ENCODE measurements at regions not wholly inside any gene's neighbourhood (a gene's known extent, or its start where the extent isn't known, plus 50 kb on each side); places are given as distances from the start of the nearest gene placed in this dataset.
"Not testable (repeated sequence)": the region's sequence is repeated elsewhere in the genome, so short reads cannot be mapped to it uniquely, and the experiment has no call there.

DNA sequence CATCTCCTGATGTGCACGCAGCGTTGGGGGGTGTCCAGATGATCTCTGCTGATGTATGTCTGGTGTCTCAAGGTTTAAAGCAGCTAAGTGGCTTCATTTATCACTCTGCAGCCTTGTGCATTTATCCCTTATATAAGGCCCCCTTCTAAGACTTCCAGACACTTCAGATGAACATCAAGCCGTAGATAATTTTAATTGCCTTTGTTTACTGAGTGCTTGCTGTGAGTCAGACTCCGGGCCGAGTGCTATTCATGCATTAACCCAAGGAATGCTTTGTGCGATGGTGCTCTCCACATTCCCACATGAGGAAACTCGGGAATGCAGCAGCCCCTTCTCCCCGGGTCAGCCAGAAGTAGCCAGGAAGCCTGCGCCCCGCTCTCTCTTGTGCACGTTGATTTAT is 328.6 kb upstream of the COBL start:
- no peak for DNase-seq

DNA sequence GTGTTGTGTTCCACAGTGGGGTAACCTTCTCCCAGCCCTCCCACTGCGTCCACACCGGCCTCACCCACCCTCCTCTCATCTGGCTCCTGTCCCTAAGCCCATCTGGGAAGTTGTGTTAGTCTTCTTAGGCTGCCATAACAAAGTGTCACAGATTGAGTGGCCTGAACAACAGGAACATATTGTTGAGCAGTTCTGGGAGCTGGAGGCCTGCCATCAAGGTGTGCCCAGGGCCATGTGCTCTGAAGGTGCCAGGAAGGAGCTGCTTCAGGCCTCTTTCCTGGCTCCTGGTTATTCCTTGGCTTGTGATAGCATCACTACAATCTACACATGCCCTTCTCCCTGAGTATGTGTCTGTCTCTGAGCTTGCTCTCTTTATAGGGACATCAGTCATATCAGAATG is 327.6 kb upstream of the COBL start:
- DNase-seq = no peak

DNA sequence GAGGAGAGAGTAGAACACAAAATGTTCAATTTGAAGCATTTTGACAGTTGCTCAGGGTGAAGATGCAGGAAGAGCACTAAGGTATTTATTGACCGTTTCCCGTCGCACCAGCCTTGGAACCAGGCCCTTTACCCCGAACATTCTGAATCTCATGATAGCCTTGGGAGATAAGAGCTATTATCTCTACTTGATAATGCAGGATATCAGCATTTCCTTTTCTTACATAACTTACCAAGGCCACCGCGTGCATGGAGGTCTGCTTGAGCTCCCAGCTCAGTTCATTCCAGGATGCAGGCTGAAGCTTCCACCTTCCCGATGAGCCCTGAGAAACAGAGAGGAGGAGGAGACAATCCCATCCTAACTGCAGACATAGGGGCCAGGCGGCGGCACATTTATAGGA is 324.2 kb upstream of the COBL start:
- no peak for DNase-seq

DNA sequence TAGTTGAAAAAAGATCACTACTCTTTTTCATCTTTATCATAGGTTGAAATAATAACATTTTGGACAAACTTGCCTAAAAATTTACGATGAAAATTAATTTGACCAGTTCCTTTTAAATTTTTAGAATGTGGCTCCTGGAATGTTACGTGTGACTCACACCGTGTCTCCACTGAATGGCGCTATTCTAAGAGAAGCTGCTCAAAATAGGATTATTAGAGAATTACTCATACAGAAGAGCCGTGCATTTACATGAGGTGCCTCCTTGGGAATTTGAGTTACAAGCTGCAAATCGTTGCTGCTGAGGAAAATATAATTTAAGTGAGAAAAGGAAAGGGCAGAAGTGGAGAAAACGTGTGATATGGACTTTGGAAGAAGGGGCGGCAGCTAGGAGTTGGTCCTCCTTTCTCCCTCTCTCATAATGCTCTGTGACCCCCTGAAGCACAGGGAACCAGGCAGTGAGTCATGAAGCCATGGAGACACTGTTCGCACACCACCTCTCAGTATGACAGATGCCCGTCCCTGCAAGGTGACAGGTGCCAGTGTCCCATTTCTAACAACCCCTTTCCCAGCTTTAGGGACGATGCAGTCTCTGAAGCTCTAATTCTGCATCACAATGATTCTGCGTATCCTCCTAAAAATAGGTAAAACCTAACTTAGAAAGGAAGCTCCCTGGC is 323.2 kb upstream of the COBL start:
- no peak for DNase-seq

DNA sequence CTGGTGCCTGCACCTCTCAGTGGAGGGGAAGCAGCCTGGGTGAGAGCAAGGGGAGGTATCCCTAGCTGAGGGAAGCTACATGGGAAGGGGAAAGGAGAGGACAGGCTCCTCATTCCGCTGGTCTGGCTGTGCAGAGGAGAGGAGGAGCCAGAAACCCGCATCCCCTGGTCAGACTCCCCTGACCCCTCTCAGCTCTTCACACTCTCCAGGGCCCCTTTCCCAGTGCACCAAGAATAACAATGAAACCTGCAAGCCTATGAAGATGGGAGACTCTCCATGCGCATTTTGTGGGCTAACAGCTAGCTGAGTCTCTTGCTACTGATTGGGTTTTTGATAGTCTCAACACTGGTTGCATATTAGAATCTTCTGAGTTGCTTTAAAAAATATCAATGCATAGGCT is 319.9 kb upstream of the COBL start:
- no peak for DNase-seq

DNA sequence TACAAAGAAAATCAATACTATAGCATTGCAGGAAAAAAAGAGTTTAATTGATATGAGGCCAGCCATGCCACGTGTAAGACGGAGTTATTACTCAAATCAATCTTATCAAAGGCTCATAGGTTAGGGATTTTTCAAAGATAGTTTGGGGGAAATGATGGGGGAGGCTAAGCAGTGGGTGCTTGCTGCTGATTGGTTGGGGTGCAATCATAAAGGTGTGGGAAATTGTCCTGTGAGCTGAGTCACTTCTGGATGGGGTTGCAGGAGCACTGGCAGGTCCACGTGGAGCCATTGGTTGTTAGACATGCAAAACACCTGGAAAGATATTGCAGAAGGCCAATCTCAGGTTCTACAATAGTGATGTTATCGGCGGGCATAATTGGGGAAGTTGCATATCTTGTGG is 319.2 kb upstream of the COBL start:
- DNase-seq = no peak

DNA sequence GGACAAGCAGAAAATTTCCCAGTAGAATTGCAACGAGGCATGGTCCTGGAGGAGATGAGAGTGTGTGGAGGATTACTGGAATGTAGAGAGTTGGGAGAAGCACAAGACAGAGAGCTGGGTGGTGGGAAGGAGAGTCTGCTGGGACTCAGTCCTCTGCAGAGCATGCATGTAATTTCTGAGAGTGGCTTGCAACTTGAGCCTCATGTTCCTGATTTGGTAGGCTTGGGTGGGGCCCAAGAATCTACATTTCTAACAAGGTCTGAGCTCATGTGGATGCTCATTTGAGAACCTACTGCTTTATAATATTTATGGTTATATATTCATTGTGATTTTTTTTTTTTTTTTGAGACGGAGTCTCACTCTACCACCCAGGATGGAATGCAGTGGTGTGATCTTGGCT is 317.9 kb upstream of the COBL start:
- no peak for DNase-seq

DNA sequence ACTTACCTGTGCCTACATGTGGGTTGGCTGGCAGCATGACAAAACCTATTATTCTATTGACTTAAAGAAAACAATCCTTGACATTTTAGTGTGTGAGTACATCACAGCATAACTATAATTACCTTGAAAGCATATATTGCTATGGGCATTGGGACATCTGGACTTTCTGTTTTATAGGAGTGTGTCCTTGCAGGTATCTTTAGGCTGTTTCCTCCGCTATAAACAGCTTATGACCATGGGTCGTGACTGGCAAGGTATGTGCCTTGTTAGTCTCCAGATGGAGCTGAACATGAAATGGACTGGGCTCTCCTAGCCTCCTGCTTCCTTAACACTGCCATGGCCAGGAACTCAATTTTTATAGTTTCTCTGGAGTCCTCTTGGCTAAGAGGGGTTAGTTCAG is 317.4 kb upstream of the COBL start:
- DNase-seq = no peak

DNA sequence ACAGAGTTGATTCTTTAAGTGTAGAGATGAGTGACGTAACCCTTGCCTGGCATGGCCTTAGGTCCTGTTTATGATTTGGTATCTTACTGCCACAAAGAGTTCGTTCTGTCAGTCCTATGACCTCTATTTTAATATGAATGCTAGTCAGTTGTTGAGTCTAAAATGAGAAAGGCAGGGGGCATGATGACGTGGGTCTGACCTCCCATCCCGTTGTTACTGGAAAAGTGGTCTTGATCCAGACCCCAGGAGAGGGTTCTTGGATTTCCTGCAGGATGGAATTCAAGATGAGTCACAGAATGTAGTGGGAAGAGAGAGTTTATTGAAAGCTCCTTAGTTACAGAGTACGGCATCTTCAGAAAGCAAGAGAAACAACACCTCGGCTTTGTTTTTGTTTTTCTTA is 317.0 kb upstream of the COBL start:
- no peak for DNase-seq

DNA sequence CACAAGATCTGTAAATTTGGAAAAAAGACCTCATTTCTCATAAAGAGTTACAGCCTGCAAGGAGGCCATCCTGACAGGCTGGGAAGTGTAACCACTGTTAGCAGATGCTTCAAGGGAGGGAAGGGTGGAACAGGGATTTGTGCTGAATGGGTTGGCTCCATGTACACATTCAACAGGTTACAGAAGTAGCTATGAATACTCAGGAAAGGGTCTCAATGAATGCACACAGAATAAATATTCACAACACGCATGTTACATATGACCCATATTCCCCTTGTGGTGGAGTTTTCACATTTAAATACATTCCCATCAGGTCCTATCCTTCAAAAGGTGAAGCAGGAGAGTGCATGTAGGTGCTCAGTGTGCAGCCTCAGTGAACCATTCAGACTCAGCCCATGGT is 316.4 kb upstream of the COBL start:
- DNase-seq = no peak

DNA sequence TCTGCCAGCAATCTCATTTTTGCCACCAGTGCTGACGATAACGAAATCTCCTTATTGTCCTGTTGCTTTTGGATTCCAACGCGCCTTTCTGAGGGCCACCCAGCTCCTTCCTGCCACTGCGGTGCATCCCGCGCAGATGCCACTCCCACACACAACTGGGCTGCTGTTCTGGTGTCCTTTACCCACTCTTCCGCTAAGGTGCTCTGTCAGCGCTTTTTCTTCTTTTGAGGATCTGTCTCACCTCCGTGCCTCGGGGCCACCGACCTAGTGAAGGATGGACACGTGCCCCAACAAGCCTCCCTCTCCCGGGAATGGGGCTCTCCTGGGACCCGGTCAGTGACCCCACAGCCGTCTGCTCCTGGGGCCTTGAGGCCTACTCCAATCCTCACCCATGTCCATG is 314.3 kb upstream of the COBL start:
- no peak for DNase-seq

DNA sequence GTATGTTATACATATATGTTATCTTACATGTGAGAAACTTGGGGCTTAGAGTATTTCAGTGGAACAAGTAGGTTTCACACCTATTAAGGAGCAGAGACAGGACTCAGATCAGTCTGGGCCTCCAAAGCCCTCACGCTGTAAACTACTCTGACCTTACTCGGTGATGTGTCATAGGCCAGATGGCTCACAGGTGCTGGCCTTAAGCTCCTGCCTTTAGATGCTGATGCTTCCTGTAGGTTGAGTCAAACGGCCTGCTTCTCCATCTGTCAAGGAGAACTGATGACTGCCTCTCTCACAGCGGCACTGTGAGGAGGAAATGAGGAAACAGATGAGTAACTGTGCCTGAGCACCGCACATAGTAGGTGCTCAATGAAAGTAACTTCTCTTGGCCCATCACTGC is 312.6 kb upstream of the COBL start:
- no peak for DNase-seq

DNA sequence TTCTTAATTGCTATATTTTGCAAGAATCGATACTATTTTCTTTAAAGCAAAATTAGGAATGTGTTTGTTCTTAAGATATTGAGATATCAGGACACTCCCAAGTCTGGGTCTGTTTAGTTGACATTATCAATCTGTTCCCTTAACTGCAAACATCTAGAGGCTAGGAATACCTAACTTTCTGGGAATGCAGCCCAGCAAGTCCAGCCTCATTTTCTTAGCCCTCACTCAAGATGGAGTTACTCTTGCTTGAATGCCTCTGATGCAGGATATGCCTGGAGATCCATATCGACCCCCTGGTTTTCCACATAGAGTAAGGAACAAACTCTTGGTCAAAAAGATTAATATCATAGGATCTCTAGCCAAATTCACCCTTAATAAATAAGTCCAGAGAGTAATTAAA is 305.3 kb upstream of the COBL start:
- no peak for DNase-seq

DNA sequence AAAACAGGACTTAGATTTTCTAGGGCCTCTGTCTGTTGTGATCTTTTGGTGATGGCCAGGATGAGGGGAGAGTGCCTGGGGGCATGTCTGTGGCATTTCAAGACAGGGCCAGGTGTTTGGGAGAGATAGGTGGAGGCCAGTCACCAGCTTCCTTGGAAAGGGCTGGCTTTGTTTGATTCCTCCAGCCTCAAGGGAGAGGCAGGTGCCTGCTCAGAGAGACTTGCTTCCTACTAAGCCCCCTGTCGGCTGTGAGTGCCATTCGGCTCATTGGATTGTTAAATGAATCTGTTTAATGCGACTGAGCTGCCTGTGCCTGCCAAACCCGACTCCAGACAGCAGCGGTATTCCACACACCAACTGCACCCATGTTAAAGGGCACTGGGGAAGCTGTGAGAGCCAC is 304.1 kb upstream of the COBL start:
- DNase-seq = no peak

DNA sequence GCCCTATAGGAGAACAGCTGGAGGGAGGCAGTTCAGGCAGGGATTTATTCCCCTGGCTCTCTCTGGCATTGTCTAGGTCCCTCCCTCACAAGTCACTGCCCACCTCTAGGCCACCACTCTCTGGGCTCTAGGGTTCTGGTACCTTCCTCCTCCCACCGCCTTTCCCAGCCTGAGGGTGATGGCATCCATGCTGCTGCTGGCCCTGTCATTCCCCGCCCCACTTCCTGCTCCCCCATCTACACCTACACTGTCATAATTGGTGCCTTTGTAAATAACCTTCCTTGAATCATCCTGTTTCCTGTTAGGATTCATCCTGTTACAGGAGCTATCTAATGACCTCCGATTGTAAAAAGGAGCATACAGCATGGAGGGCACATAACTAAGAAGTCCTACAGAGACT is 303.3 kb upstream of the COBL start:
- no peak for DNase-seq

DNA sequence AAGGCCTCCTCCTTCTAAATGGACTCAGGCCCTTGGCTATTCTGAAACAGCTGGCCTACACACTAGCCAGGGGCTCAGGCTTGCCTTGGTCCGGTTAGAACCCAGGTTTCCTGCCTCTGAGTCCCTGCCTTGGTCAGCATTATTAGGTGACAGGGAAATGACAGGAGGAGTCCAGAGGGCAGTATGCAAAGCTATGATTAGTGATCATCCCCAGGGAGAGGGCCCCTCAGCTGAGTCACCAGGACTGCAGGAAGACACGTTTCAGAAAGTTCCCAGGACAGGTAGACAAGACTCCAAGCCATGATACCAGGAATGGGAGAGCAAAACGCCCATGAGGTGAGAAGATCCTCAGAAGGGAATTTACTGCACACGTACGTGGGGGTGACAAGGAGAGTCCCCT is 301.1 kb upstream of the COBL start:
- DNase-seq = no peak

DNA sequence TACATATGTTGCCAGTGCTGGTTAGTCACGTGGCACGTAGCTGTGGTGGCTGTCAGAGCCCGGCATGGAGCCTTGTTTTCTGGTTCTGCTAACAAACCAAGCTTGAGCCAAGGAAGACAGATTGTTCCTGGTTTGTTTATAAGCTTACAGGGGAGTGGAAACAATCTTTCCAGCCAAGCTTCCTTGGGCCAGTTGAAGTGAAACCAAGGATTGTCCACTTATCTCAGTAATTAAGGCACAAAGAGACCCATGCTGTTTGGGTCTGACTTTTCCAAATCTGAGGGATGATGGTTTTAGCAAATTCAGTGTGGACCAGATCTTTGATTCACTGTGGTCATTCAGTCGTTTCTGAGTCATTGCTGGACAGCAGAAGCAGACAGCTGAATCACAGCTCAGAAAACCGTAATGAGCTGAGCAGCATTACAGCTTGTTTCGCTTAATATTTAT is 297.3 kb upstream of the COBL start:
- DNase-seq = no peak

DNA sequence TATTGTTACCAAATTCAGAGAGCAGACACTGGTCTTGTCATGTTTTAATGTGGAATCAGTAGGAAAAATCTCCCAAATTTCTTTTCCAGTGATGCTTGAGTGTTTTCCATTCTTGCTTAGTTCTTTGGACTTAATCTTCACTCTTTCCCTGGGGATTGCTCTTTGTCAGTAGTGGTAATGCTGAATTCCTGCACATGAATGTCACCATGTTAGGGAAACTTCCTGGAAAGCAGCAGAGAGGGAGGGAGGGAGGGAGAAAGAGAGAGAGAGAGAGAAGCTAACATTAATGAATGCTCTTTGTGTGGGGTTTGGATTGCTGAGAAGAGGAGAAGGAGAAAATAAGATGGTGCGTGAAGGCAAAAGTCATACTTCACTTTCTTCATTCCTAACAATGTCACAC is 295.3 kb upstream of the COBL start:
- DNase-seq = no peak

DNA sequence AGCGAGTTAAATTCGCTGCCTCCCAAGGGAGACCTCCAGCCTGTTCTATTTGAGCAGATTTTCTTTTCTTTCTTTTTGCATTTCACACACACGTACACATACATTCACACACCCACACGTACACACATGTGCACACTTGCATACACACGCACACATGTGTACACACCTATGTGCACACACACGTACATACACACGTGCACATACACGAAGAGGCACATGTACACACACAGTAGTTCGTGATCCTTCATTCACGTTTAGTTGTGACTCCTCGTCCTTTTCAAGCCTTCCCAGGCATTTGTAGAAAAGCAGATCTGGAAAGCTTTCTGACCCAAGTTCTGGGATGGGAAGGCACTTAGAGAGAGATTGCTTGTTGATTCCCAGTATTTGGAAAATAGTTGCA is 290.8 kb upstream of the COBL start:
- DNase-seq = no peak

DNA sequence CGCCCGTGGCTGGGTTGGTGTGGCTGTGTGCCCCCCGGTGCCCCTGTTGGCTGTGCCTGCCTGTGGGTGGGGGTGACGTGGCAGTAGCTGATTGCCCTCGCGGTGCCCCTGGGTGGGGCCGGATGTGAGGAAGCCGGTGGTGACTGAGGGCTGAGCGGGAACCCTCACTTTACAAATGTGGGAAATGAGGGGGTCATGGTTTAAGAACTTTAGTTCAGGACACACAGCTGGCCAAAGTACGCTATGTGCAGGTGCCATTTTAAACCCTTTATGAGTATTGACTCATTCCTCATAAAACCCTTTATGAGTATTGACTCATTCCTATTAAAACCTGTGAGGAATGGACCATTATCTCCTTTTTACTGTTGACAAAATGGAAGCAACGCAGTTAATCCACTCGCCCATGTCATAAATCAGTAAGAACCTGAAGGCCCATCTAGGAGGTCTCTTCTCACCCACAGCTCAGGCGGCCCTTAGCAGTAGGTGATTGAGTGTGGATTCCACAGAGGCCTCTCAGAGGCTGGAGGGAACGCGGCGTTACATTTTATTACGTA is 290.1 kb upstream of the COBL start:
- DNase-seq = no peak

DNA sequence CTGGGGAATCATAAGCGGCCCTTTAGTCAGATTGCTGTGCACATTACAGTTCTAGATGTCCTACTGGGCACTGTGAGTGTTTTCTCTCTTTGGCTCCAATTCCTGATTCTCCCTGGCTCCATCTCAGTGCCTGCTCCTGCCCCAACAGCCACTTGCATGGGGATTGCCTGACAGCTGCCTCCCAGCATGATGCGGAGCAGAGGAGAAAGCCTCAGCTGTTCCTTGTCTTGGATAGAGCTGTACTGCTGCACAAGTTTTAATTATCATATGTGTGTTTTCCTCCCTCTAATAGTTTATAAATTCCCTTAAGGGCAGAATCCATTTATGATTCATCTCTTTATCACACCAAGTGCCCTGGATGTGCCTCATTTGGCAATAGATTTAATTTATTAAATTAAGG is 285.8 kb upstream of the COBL start:
- DNase-seq = no peak

DNA sequence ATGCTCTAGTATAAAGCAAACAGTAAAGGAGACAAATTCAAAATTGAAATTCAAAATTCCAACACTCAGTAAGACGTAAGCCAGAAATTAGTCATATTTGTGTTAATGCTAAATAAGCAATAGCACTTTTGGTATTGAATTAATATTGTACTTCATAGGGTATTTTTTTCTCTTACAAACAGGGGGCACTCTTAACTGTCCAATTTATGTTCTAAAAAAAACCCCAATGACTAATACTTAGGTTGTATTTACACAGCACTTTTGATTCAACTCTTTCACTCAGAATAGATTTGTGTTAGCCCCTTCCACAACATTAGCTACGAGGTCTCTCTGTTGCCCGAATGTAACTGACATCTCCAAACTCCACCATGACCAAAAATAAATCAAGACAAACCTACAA is 284.9 kb upstream of the COBL start:
- no peak for DNase-seq

DNA sequence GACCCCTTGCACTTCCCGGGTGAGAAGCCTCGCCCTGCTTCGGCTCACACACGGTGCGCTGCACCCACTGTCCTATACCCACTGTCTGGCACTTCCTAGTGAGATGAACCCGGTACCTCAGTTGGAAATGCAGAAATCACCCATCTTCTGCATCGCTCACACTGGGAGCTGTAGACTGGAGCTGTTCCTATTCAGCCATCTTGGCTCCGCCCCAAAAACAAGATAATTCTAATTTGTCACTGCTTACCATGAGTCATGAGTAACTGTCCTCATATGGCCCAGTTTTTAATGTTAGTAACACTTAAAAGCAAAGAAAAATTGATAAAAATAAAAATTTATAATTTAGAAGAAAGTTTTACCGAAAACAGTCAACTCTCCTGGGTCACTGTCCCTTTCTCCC is 283.3 kb upstream of the COBL start:
- not testable (repeated sequence) for DNase-seq

DNA sequence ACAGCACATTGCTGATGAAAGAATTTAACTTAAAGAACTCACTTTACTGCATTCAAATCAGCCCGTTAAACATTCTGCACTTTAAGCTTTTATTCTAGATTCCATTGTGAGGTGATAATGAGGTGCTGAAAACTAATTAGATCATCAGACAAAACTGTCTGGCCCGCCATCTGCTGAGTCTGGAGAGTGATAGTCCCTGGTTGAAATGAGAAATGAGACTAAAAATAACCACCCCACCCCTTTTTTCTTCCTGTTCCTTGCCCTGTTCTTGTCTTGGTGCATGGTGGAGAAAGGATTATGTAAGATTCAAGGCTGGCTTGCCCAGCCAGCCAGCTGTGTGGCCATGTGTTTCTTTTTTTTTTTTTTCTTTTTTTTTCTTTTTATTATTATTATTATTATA is 277.0 kb upstream of the COBL start:
- no peak for DNase-seq

DNA sequence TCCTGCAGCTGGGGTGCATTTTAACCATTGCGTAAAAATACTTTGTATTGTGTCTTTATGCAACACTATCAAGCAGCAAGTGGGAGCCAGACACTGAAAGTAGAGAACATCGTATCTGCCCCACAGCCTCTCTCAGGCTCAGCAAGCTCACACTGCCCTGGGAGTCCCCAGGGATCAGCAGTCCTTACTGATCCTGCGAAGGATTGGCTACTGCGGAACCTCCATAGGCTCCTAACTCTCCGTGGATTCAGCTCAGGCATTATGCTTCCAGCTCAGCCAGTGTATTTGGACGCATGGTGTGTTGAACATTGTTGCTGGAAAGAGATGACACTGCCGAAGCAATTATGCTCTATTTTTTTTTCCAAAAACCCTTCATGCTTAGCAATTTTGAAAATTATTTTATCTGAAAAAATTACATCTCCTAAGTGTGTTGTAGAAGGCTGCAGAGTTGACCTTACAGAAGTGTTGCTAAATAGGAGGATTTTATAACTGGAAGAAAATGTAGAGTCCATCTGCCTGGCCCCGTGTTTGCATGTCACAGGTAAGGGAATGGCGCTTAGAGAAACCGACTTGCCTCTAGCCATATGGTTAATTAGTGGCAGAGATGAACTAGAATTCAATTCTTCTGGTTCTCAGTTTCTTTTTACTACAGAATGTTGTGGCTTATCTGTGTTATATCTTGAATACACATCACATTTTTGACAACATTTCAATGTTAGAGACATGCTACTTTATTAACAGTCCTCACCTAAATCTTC is 276.4 kb upstream of the COBL start:
- no peak for DNase-seq
